ENCODE measurements at regions not wholly inside any gene's neighbourhood (a gene's known extent, or its start where the extent isn't known, plus 50 kb on each side); places are given as distances from the start of the nearest gene placed in this dataset.

DNA sequence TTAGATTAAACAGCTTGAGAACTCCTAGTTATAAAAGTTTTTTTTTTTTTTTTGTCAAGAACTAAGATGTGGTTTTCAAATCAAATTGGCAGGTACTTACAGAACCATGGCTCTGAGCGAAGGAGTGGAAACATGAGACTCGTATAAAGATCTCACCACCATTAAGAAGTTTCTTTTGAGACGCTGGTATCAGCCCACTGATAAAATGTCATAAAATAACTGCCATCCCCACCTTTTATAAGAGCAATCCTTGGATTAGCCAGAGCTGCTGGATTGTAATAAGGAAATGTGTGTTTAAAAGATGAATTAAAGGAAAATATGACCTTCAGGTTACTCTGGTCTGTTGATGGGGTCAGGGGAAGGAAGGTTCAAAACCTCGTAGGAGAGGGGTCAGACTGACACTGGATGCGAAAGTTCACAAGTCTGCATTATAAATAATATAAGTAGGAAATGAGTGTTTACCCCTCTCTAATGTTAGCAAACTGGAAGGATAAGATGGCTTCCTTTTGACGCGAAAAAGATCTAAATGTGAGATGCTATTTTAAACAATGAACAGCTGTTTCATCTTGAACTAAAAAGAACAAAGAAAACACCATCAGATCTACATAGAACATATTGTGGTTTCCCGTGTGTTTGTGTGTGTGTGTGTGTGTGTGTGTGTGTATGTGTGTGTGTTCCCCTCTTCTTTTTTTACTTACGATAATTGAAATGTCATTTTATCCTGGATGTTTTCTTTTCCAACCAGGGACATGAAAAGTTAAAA lies 386.8 kb upstream of the JAG1 start:
- Histone ChIP-seq H3K4me3 (ENCODE audit: low read depth, low read length) (no peak overlapping the region), H3K9ac (ENCODE audit: low read depth, low read length) (no peak overlapping the region), H3K27me3 (ENCODE audit: control insufficient read depth, insufficient read depth, low read length) (no peaks in the 10 kb centered on the region), H3K9me3 (ENCODE audit: control insufficient read depth, insufficient read depth, low read length) (no peaks in the 10 kb centered on the region), H3K36me3 (ENCODE audit: control insufficient read depth, insufficient read depth, low read length) (no peaks in the 10 kb centered on the region), H3K4me1 (ENCODE audit: control insufficient read depth, insufficient read depth, low read length) (no peaks in the 10 kb centered on the region)

GRCh38 chr20:11063444-11063843 lies 389.6 kb upstream of the JAG1 start:
- H3K27me3 ChIP-seq (ENCODE audit: control insufficient read depth, insufficient read depth, low read length) = no peaks in the 10 kb centered on the region
- no peak overlapping the region for H3K9ac ChIP-seq (ENCODE audit: low read depth, low read length)
- no peak overlapping the region for H3K4me3 ChIP-seq (ENCODE audit: low read depth, low read length)
- H3K4me1 ChIP-seq (ENCODE audit: control insufficient read depth, insufficient read depth, low read length) = no peaks in the 10 kb centered on the region
- no peaks in the 10 kb centered on the region for H3K9me3 ChIP-seq (ENCODE audit: control insufficient read depth, insufficient read depth, low read length)
- H3K36me3 ChIP-seq (ENCODE audit: control insufficient read depth, insufficient read depth, low read length) = no peaks in the 10 kb centered on the region

DNA sequence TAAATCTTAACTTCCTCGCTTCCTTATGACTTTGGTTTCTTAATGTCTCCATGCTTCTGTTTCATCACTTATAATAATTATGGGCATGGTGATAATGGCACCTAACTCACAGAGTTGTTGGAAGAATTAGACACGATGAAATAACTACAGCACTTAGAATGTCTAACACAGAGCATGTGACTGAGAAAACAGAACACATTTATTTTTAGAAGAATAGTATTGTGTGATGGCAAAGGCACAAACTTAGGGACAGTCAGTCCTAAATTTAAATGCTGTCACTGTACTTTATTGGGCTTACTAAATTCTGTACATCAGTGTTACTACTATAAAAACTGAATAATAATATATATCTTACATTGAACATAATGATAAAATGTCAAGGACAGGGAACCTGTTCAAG lies 391.1 kb upstream of the JAG1 start:
- H3K4me1 ChIP-seq (ENCODE audit: control insufficient read depth, insufficient read depth, low read length) = no peaks in the 10 kb centered on the region
- H3K36me3 ChIP-seq (ENCODE audit: control insufficient read depth, insufficient read depth, low read length) = no peaks in the 10 kb centered on the region
- H3K27me3 ChIP-seq (ENCODE audit: control insufficient read depth, insufficient read depth, low read length) = no peaks in the 10 kb centered on the region
- H3K9ac ChIP-seq (ENCODE audit: low read depth, low read length) = no peak overlapping the region
- H3K4me3 ChIP-seq (ENCODE audit: low read depth, low read length) = no peak overlapping the region
- no peaks in the 10 kb centered on the region for H3K9me3 ChIP-seq (ENCODE audit: control insufficient read depth, insufficient read depth, low read length)

DNA sequence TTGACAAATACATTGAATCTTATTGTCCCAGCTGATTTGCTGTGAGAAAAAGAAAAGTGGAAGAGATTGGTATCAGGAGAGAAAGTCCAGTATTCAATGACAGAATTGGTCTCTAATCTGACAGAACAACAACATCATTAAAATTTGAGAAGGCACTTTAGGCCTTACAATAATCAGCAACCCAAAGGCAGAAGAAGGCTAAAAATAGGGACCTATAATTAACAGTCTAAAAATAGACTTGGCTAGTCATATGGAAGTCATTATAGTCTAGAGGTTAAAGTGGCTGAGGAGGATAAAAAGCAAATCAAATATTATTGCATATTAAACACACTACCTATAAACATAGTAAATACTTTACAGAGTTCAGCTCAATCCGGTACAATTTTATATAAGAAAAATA lies 393.6 kb upstream of the JAG1 start:
- H3K36me3 ChIP-seq (ENCODE audit: control insufficient read depth, insufficient read depth, low read length) = no peaks in the 10 kb centered on the region
- H3K4me3 ChIP-seq (ENCODE audit: low read depth, low read length) = no peak overlapping the region
- H3K9me3 ChIP-seq (ENCODE audit: control insufficient read depth, insufficient read depth, low read length) = no peaks in the 10 kb centered on the region
- no peaks in the 10 kb centered on the region for H3K27me3 ChIP-seq (ENCODE audit: control insufficient read depth, insufficient read depth, low read length)
- H3K4me1 ChIP-seq (ENCODE audit: control insufficient read depth, insufficient read depth, low read length) = no peaks in the 10 kb centered on the region
- no peak overlapping the region for H3K9ac ChIP-seq (ENCODE audit: low read depth, low read length)

- Histone ChIP-seq H3K36me3 (ENCODE audit: control insufficient read depth, insufficient read depth, low read length) (no peaks in the 10 kb centered on the region), H3K9me3 (ENCODE audit: control insufficient read depth, insufficient read depth, low read length) (no peaks in the 10 kb centered on the region), H3K4me3 (ENCODE audit: low read depth, low read length) (no peak overlapping the region), H3K9ac (ENCODE audit: low read depth, low read length) (no peak overlapping the region), H3K27me3 (ENCODE audit: control insufficient read depth, insufficient read depth, low read length) (no peaks in the 10 kb centered on the region), H3K4me1 (ENCODE audit: control insufficient read depth, insufficient read depth, low read length) (no peaks in the 10 kb centered on the region)
These were observed 399.2 kb upstream of the JAG1 start for GRCh38 chr20:11072982-11073381.

GRCh38 chr20:11076434-11077105 lies 402.8 kb upstream of the JAG1 start:
- Histone ChIP-seq H3K9ac (ENCODE audit: low read depth, low read length) (no peak overlapping the region), H3K9me3 (ENCODE audit: control insufficient read depth, insufficient read depth, low read length) (no peaks in the 10 kb centered on the region), H3K36me3 (ENCODE audit: control insufficient read depth, insufficient read depth, low read length) (no peaks in the 10 kb centered on the region), H3K27me3 (ENCODE audit: control insufficient read depth, insufficient read depth, low read length) (no peaks in the 10 kb centered on the region), H3K4me3 (ENCODE audit: low read depth, low read length) (no peak overlapping the region), H3K4me1 (ENCODE audit: control insufficient read depth, insufficient read depth, low read length) (no peaks in the 10 kb centered on the region)

GRCh38 chr20:11077226-11077625 lies 403.4 kb upstream of the JAG1 start:
- H3K9me3 ChIP-seq (ENCODE audit: control insufficient read depth, insufficient read depth, low read length) = no peaks in the 10 kb centered on the region
- H3K9ac ChIP-seq (ENCODE audit: low read depth, low read length) = no peak overlapping the region

GRCh38 chr20:11080010-11080409 lies 406.2 kb upstream of the JAG1 start:
- Histone ChIP-seq H3K27me3 (ENCODE audit: control insufficient read depth, insufficient read depth, low read length) (no peaks in the 10 kb centered on the region), H3K9ac (ENCODE audit: low read depth, low read length) (no peak overlapping the region), H3K9me3 (ENCODE audit: control insufficient read depth, insufficient read depth, low read length) (no peaks in the 10 kb centered on the region), H3K4me1 (ENCODE audit: control insufficient read depth, insufficient read depth, low read length) (no peaks in the 10 kb centered on the region), H3K36me3 (ENCODE audit: control insufficient read depth, insufficient read depth, low read length) (no peaks in the 10 kb centered on the region), H3K4me3 (ENCODE audit: low read depth, low read length) (no peak overlapping the region)

More at GRCh38 chr20:11077226-11077625, 403.4 kb upstream of the JAG1 start:
- H3K27me3 ChIP-seq (ENCODE audit: control insufficient read depth, insufficient read depth, low read length) = no peaks in the 10 kb centered on the region
- H3K36me3 ChIP-seq (ENCODE audit: control insufficient read depth, insufficient read depth, low read length) = no peaks in the 10 kb centered on the region
- H3K4me1 ChIP-seq (ENCODE audit: control insufficient read depth, insufficient read depth, low read length) = no peaks in the 10 kb centered on the region
- no peak overlapping the region for H3K4me3 ChIP-seq (ENCODE audit: low read depth, low read length)

GRCh38 chr20:11080781-11081377 lies 407.1 kb upstream of the JAG1 start:
- Histone ChIP-seq H3K9me3 (ENCODE audit: control insufficient read depth, insufficient read depth, low read length) (no peaks in the 10 kb centered on the region), H3K27me3 (ENCODE audit: control insufficient read depth, insufficient read depth, low read length) (no peaks in the 10 kb centered on the region)

DNA sequence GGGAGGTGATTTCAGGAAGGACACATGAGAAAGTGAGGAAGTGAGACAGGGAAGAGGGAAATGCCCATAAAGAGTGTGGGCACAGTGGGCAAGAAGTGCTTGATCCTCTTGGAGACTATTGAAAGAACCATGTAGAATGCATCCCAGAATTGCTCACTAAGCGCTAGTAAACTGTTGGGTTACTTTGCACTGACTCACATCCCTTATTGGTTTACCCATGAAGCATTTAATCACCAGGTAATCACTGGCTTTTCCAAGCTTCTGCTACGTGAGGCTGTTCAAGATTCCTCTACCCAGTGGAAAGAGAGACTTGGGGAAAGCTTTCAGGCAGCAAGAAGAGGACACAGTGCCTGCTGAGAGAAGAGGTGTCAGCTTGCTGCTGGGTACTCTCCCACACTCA lies 410.0 kb upstream of the JAG1 start:
- Histone ChIP-seq H3K9ac (ENCODE audit: low read depth, low read length) (no peak overlapping the region), H3K9me3 (ENCODE audit: control insufficient read depth, insufficient read depth, low read length) (no peaks in the 10 kb centered on the region), H3K27me3 (ENCODE audit: control insufficient read depth, insufficient read depth, low read length) (no peaks in the 10 kb centered on the region), H3K4me3 (ENCODE audit: low read depth, low read length) (no peak overlapping the region), H3K4me1 (ENCODE audit: control insufficient read depth, insufficient read depth, low read length) (no peaks in the 10 kb centered on the region), H3K36me3 (ENCODE audit: control insufficient read depth, insufficient read depth, low read length) (no peaks in the 10 kb centered on the region)

More at GRCh38 chr20:11080781-11081377, 407.1 kb upstream of the JAG1 start:
- Histone ChIP-seq H3K4me1 (ENCODE audit: control insufficient read depth, insufficient read depth, low read length) (no peaks in the 10 kb centered on the region), H3K36me3 (ENCODE audit: control insufficient read depth, insufficient read depth, low read length) (no peaks in the 10 kb centered on the region), H3K9ac (ENCODE audit: low read depth, low read length) (no peak overlapping the region), H3K4me3 (ENCODE audit: low read depth, low read length) (no peak overlapping the region)

DNA sequence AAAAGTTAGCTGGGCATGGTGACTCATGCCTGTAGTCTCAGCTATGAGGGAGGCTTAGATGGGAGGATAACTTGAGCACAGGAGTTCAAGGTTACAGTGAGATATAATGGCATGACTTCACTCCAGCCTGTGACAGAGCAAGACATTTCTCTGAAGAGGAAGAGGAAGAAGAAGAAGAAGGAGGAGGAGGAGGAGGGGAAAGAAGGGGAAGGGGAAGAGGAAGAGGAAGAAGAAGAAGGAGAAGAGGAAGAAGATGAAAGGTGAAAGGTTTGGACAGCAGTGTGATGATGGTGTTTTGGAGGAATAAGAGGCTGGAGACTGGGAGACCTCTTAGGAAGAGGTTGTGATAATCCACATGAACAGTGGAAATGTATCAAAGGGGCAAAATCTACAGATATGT lies 410.7 kb upstream of the JAG1 start:
- Histone ChIP-seq H3K4me1 (ENCODE audit: control insufficient read depth, insufficient read depth, low read length) (no peaks in the 10 kb centered on the region), H3K36me3 (ENCODE audit: control insufficient read depth, insufficient read depth, low read length) (no peaks in the 10 kb centered on the region), H3K9ac (ENCODE audit: low read depth, low read length) (no peak overlapping the region), H3K27me3 (ENCODE audit: control insufficient read depth, insufficient read depth, low read length) (no peaks in the 10 kb centered on the region), H3K4me3 (ENCODE audit: low read depth, low read length) (no peak overlapping the region), H3K9me3 (ENCODE audit: control insufficient read depth, insufficient read depth, low read length) (no peaks in the 10 kb centered on the region)

- H3K4me1 ChIP-seq (ENCODE audit: control insufficient read depth, insufficient read depth, low read length) = no peaks in the 10 kb centered on the region
- H3K9me3 ChIP-seq (ENCODE audit: control insufficient read depth, insufficient read depth, low read length) = no peaks in the 10 kb centered on the region
- no peaks in the 10 kb centered on the region for H3K27me3 ChIP-seq (ENCODE audit: control insufficient read depth, insufficient read depth, low read length)
- H3K36me3 ChIP-seq (ENCODE audit: control insufficient read depth, insufficient read depth, low read length) = no peaks in the 10 kb centered on the region
- H3K9ac ChIP-seq (ENCODE audit: low read depth, low read length) = no peak overlapping the region
- H3K4me3 ChIP-seq (ENCODE audit: low read depth, low read length) = no peak overlapping the region
These were observed 413.2 kb upstream of the JAG1 start for GRCh38 chr20:11086970-11087369.
